Activated naive CD8-positive, alpha-beta T cell treated with anti-CD3 and anti-CD28 coated beads, Interleukin-2, amount 10 ng/mL, durations not matched to agents 7 days and 5 days (primary cell): ENCODE measurements at regions not wholly inside any gene's neighbourhood (a gene's known extent, or its start where the extent isn't known, plus 50 kb on each side); places are given as distances from the start of the nearest gene placed in this dataset.

Experiments used
- ATAC-seq: fragments of 150-1000 bp; cut with Tn5 transposase; one replicate; pipeline ENCODE4 v1.10.0; 2021; ENCODE audit warnings: low read depth, moderate library complexity
- POLR2A ChIA-PET: fragments of 350-600 bp; sonication (Branson Sonifier 250); formaldehyde crosslinking; loops from one replicate; lab custom pipeline; 2021; ENCODE audit warnings: antibody characterized with exemption; lab: Charles Lee
- DNase-seq: peaks from one replicate; pipeline ENCODE4 v3.0.0; 2021
- H3K27ac Mint-ChIP-seq: one replicate; pipeline ENCODE4 v1.8.0; 2022; ENCODE audit warnings: mild to moderate bottlenecking, mixed read lengths
- H3K27me3 Mint-ChIP-seq: one replicate; pipeline ENCODE4 v1.8.0; 2022; ENCODE audit warnings: mild to moderate bottlenecking, moderate library complexity, mixed read lengths
- H3K36me3 Mint-ChIP-seq: one replicate; pipeline ENCODE4 v1.8.0; 2021; ENCODE audit warnings: mild to moderate bottlenecking, mixed read lengths
- H3K4me1 Mint-ChIP-seq: one replicate; pipeline ENCODE4 v1.8.0; 2021; ENCODE audit warnings: mixed read lengths
- H3K4me3 Mint-ChIP-seq: one replicate; pipeline ENCODE4 v1.8.0; 2022; ENCODE audit warnings: mild to moderate bottlenecking, moderate library complexity, mixed read lengths
- H3K9me3 Mint-ChIP-seq: one replicate; pipeline ENCODE4 v1.8.0; 2021; ENCODE audit warnings: mixed read lengths

- Mint-ChIP-seq H3K36me3 (peaks cover 11% of the 10 kb centered on the region), H3K4me1 (peaks cover 22% of the 10 kb centered on the region), H3K27ac (no peak overlapping the region), H3K27me3 (no peaks in the 10 kb centered on the region), H3K9me3 (no peaks in the 10 kb centered on the region), H3K4me3 (no peak overlapping the region)
- POLR2A ChIA-PET = no interaction called here
- DNase-seq = no peak
- no peak for ATAC-seq
Observed at GRCh38 chr5:160479220-160479619, 57.6 kb downstream of the PTTG1 start.

DNA sequence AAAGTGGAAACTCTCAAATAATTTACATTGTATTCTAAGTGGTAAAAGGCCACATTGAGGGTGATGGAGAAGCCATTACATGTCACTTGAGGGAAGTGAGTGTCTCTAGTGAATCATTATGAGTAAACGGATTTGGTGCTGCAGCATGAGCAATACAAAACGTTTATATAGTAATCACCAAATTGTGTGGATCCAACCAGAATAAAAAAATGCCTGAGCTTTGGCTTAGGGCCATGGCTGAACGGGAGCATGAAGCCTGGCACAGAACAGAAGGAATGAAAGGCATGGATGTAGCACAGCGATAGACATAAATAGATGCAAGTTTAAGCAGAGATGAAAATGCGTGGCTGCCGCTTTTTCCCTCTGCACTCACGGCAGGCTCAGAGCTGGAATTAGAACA lies 58.3 kb downstream of the PTTG1 start:
- no peak overlapping the region for H3K4me3 Mint-ChIP-seq
- no peak overlapping the region for H3K27ac Mint-ChIP-seq

GRCh38 chr5:160480652-160481051 lies 59.0 kb downstream of the PTTG1 start:
- H3K36me3 Mint-ChIP-seq = peaks cover 15% of the 10 kb centered on the region
- no peaks in the 10 kb centered on the region for H3K27me3 Mint-ChIP-seq
- H3K9me3 Mint-ChIP-seq = no peaks in the 10 kb centered on the region
- DNase-seq (no peak), ATAC-seq (no peak)
- no peak overlapping the region for H3K4me3 Mint-ChIP-seq
- POLR2A ChIA-PET = no interaction called here
- H3K27ac Mint-ChIP-seq = no peak overlapping the region
- peaks cover 18% of the 10 kb centered on the region for H3K4me1 Mint-ChIP-seq

More for the DNA sequence above, 58.3 kb downstream of the PTTG1 start:
- Mint-ChIP-seq H3K27me3 (no peaks in the 10 kb centered on the region), H3K4me1 (peaks cover 20% of the 10 kb centered on the region), H3K9me3 (no peaks in the 10 kb centered on the region), H3K36me3 (peaks cover 15% of the 10 kb centered on the region)
- POLR2A ChIA-PET = no interaction called here
- ATAC-seq (no peak), DNase-seq (no peak)

DNA sequence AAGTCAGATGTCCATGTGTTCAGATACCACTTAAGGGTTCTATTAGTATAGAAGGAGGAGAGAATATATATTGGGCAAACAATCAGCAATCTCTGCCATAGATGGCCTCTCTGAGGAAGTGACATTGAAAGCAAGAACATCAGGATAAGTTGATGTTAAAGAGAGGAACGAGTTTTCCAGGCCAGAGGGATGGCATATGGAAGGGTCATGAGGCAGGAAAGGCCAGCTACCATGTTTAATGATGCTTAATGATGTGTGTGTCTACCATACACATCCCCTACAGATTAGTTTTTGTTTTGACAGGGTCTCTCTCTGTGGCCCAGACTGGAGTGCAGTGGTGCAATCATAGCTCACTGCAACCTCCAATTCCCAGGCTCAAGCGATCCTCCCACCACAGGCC lies 63.0 kb downstream of the PTTG1 start:
- Mint-ChIP-seq H3K27ac (no peak overlapping the region), H3K27me3 (no peaks in the 10 kb centered on the region), H3K36me3 (peaks cover 13% of the 10 kb centered on the region), H3K4me3 (no peak overlapping the region), H3K9me3 (no peaks in the 10 kb centered on the region), H3K4me1 (peaks cover 3% of the 10 kb centered on the region)
- DNase-seq (no peak), ATAC-seq (no peak)
- POLR2A ChIA-PET = no interaction called here

DNA sequence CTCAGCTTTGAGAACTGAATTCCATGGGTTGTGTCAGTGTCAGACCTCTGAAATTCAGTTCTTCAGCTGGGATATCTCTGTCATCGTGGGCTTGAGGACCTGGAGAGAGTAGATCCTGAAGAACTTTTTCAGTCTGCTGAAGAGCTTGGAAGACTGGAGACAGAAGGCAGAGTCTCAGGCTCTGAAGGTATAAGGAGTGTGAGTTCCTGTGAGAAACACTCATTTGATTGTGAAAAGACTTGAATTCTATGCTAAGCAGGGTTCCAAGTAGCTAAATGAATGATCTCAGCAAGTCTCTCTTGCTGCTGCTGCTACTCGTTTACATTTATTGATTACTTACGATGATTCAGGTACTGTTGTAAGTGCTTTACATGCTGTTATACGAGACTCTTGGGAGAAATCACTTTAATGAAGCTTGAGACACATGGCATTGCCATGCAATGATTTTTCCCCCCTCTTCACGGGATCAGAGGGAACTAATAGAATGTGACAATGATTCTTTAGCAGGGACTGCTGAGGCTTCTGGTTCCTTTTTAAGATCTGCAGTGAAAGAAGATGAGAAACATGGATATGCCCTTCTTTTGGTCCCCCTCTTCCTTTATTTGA lies 63.8 kb downstream of the PTTG1 start:
- DNase-seq = no peak
- Mint-ChIP-seq H3K9me3 (no peaks in the 10 kb centered on the region), H3K27me3 (no peaks in the 10 kb centered on the region), H3K4me3 (no peak overlapping the region), H3K27ac (no peak overlapping the region), H3K4me1 (peaks cover 3% of the 10 kb centered on the region), H3K36me3 (peaks cover 10% of the 10 kb centered on the region)
- POLR2A ChIA-PET = no interaction called here
- no peak for ATAC-seq

- DNase-seq = no peak
- H3K27ac Mint-ChIP-seq = no peak overlapping the region
- H3K9me3 Mint-ChIP-seq = no peaks in the 10 kb centered on the region
- H3K27me3 Mint-ChIP-seq = no peaks in the 10 kb centered on the region
- POLR2A ChIA-PET = no interaction called here
- ATAC-seq = peak; percentile 61
- H3K36me3 Mint-ChIP-seq = peaks cover 10% of the 10 kb centered on the region
- H3K4me3 Mint-ChIP-seq = no peak overlapping the region
- H3K4me1 Mint-ChIP-seq = peaks cover 2% of the 10 kb centered on the region
Observed at GRCh38 chr5:160486573-160486972, 64.9 kb downstream of the PTTG1 start.

GRCh38 chr5:160488394-160489325 lies 67.0 kb downstream of the PTTG1 start:
- Mint-ChIP-seq H3K9me3 (no peaks in the 10 kb centered on the region), H3K4me1 (peaks cover 2% of the 10 kb centered on the region), H3K27me3 (no peaks in the 10 kb centered on the region), H3K4me3 (no peak overlapping the region), H3K27ac (no peak overlapping the region), H3K36me3 (peaks cover 8% of the 10 kb centered on the region)
- ATAC-seq = no peak
- no peak for DNase-seq
- POLR2A ChIA-PET = no interaction called here

GRCh38 chr5:160491438-160491837 lies 69.8 kb downstream of the PTTG1 start:
- Mint-ChIP-seq H3K9me3 (no peaks in the 10 kb centered on the region), H3K4me1 (no peaks in the 10 kb centered on the region), H3K27ac (no peak overlapping the region), H3K4me3 (no peak overlapping the region), H3K27me3 (no peaks in the 10 kb centered on the region), H3K36me3 (peaks cover 3% of the 10 kb centered on the region)
- DNase-seq (no peak), ATAC-seq (no peak)
- POLR2A ChIA-PET = no interaction called here

DNA sequence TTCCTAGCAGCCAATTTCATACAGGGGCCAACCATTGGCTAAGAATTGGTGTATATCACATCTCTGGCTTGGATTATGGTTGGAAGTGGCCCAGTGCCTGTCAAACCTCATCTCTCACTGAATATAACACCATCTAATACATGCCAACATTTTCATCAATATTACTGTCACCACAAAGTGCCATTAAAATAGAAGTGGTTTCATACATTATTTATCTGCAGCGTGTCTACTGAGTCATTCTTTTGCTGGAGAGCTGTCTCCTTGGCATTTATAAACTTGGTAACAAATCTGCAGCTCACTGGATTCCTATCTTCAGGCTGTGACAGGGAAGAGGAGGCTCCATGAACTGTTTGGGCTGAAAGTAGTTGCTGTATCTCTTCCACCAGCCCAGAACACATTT lies 70.9 kb downstream of the PTTG1 start:
- Mint-ChIP-seq H3K4me3 (no peak overlapping the region), H3K27ac (no peak overlapping the region), H3K27me3 (no peaks in the 10 kb centered on the region), H3K36me3 (no peaks in the 10 kb centered on the region), H3K9me3 (no peaks in the 10 kb centered on the region), H3K4me1 (no peaks in the 10 kb centered on the region)
- no peak for DNase-seq
- POLR2A ChIA-PET = no interaction called here
- ATAC-seq = no peak

DNA sequence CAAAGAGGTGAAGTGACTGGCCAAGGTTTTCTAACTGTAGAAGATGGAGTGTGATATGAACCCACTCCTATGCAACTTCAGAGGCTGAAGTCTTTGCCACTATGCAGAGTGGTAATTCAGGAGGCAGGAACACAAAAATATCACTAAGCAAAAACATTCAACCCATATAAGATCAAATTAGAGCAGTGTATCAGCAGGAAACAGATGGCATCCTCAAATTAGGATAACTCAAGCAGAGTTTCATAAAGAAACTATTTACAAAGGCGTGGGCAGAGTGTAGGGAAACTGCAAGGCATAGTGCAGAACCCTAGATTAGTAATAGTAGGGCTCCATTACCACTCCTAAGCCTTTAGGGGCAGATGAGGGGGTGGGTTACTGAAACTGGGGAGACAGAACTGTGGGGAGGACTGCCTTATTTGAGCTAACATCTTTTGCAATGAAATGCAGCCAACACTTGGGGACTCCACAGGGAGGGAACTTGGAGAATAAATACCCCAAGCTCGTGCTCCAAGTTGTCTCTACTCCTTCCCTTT lies 72.2 kb downstream of the PTTG1 start:
- POLR2A ChIA-PET = no interaction called here
- Mint-ChIP-seq H3K27ac (no peak overlapping the region), H3K4me1 (no peaks in the 10 kb centered on the region), H3K27me3 (no peaks in the 10 kb centered on the region), H3K4me3 (no peak overlapping the region), H3K36me3 (no peaks in the 10 kb centered on the region), H3K9me3 (no peaks in the 10 kb centered on the region)
- DNase-seq (no peak), ATAC-seq (no peak)

DNA sequence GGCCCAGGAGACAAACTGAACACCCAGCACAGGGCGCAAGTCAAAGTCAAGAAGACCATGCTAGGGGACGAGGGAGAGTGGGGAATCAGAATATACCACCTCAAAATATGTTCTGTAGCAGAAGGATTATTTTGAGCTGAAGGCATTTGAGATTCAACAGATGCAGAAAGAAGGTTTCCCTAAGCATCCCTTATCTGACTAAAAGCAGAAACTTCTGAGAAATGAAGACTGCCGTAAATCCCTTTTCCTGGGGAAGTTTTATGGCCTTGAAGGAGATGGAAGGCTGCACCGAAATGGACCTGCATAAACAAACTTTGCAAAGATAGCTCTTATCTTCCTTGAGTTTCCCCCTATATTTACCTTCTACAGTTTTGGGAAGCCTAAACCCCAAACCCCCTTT lies 72.8 kb downstream of the PTTG1 start:
- DNase-seq = no peak
- H3K4me3 Mint-ChIP-seq = no peak overlapping the region
- H3K36me3 Mint-ChIP-seq = no peaks in the 10 kb centered on the region
- no peak overlapping the region for H3K27ac Mint-ChIP-seq
- H3K27me3 Mint-ChIP-seq = no peaks in the 10 kb centered on the region
- POLR2A ChIA-PET = no interaction called here
- no peaks in the 10 kb centered on the region for H3K4me1 Mint-ChIP-seq
- H3K9me3 Mint-ChIP-seq = no peaks in the 10 kb centered on the region
- no peak for ATAC-seq

- peaks cover 2% of the 10 kb centered on the region for H3K27me3 Mint-ChIP-seq
- POLR2A ChIA-PET = no interaction called here
- no peak overlapping the region for H3K4me3 Mint-ChIP-seq
- no peak for ATAC-seq
- H3K36me3 Mint-ChIP-seq = peaks cover 2% of the 10 kb centered on the region
- H3K27ac Mint-ChIP-seq = no peak overlapping the region
- H3K9me3 Mint-ChIP-seq = no peaks in the 10 kb centered on the region
- no peaks in the 10 kb centered on the region for H3K4me1 Mint-ChIP-seq
- DNase-seq = no peak
Observed at GRCh38 chr5:160496334-160496733, 74.7 kb downstream of the PTTG1 start.

DNA sequence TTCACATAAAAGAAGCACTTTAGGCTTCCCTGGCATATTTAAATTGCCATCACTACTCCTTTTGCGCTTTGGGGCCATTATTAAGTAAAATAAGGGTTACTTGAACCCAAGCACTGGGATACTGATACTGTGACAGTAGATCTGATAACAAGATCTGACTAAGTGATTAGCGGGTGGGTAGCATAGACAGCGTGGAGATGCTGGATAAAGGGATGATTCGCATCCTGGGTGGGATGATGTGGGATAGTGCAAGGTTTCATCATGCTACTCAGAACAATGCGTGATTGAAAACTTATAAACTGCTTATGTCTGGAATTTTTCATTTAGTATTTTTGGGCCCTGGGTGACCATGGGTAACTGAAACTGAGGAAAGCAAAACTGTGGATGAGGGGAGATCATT lies 75.1 kb downstream of the PTTG1 start:
- peaks cover 2% of the 10 kb centered on the region for H3K36me3 Mint-ChIP-seq
- peaks cover 2% of the 10 kb centered on the region for H3K27me3 Mint-ChIP-seq
- ATAC-seq (no peak), DNase-seq (no peak)
- no peak overlapping the region for H3K27ac Mint-ChIP-seq
- H3K4me3 Mint-ChIP-seq = no peak overlapping the region
- H3K4me1 Mint-ChIP-seq = no peaks in the 10 kb centered on the region
- no peaks in the 10 kb centered on the region for H3K9me3 Mint-ChIP-seq
- POLR2A ChIA-PET = no interaction called here

DNA sequence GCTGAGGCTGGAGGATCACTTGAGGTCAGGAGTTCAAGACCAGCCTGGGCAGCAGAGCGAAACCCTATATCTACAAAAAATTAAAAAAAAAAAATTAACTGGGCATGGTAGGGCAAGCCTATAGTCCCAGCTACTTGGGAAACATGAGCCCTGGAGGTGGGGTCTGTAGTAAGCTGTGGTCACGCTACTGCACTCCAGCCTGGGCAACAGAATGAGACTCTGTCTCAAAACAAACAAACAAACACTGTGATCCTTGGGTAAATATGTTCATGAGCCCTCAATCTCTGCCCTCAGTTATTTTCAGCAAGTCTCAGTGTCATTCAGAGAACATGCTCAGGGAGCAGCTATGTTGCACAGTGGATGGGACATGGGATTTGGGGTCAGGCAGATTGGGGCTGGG lies 76.2 kb downstream of the PTTG1 start:
- POLR2A ChIA-PET = no interaction called here
- Mint-ChIP-seq H3K36me3 (peaks cover 2% of the 10 kb centered on the region), H3K27ac (no peak overlapping the region), H3K4me3 (no peak overlapping the region), H3K4me1 (no peaks in the 10 kb centered on the region), H3K9me3 (no peaks in the 10 kb centered on the region), H3K27me3 (peaks cover 8% of the 10 kb centered on the region)
- ATAC-seq = no peak
- no peak for DNase-seq
